Neural cell (in vitro differentiated cells): ENCODE measurements at regions not wholly inside any gene's neighbourhood (a gene's known extent, or its start where the extent isn't known, plus 50 kb on each side); places are given as distances from the start of the nearest gene placed in this dataset.

Source experiments
- H2AFZ ChIP-seq: fragments of 200-600, 300-800 bp; sonication (generic), shearing (Covaris generic); 2 replicates; pipeline ENCODE4 v1.6.0; 2014; ENCODE audit warnings: low read depth, mild to moderate bottlenecking, antibody characterized with exemption, low read length, moderate library complexity
- H3F3A ChIP-seq: fragments of 200-600 bp; shearing (Covaris generic); 2 replicates; pipeline ENCODE4 v1.6.1; 2016; ENCODE audit warnings: mild to moderate bottlenecking, moderate library complexity, mixed read lengths, antibody characterized with exemption, low read length; ENCODE audit not compliant: insufficient read depth, poor library complexity, severe bottlenecking
- H3K27ac ChIP-seq: fragments of 200-600, 300-800 bp; sonication (generic), shearing (Covaris generic); 2 replicates; pipeline ENCODE4 v1.5.1; 2014; ENCODE audit warnings: mild to moderate bottlenecking, low read length, moderate library complexity
- H3K27me3 ChIP-seq: fragments of 300-800, 200-600 bp; sonication (generic), shearing (Covaris generic); 2 replicates; pipeline ENCODE4 v1.6.0; 2014; ENCODE audit warnings: mild to moderate bottlenecking, low read depth, low read length, moderate library complexity; ENCODE audit not compliant: insufficient read depth
- H3K36me3 ChIP-seq: fragments of 300-800, 200-600 bp; sonication (generic), shearing (Covaris generic); 2 replicates; pipeline ENCODE4 v1.5.1; 2014; ENCODE audit warnings: mild to moderate bottlenecking, antibody characterized with exemption, low read length, moderate library complexity; ENCODE audit not compliant: insufficient read depth
- H3K4me2 ChIP-seq: fragments of 300-800, 200-600 bp; sonication (generic), shearing (Covaris generic); 2 replicates; pipeline ENCODE4 v1.6.0; 2014; ENCODE audit warnings: mild to moderate bottlenecking, low read length
- H3K4me3 ChIP-seq: fragments of 300-800, 200-600 bp; sonication (generic), shearing (Covaris generic); 2 replicates; pipeline ENCODE4 v1.5.1; 2014; ENCODE audit warnings: mild to moderate bottlenecking, low read length, moderate library complexity
- H3K79me2 ChIP-seq: fragments of 200-600 bp; shearing (Covaris generic); replicated peaks from 2 replicates; pipeline ENCODE4 v1.6.0; 2014; ENCODE audit warnings: mild to moderate bottlenecking, low read length, moderate library complexity; ENCODE audit not compliant: insufficient read depth
- H3K9ac ChIP-seq: fragments of 300-800, 200-600 bp; sonication (generic), shearing (Covaris generic); 2 replicates; pipeline ENCODE4 v1.6.1; 2016; ENCODE audit warnings: mild to moderate bottlenecking, low read length, mixed read lengths
- H3K9me2 ChIP-seq: fragments of 200-600 bp; shearing (Covaris generic); 2 replicates; pipeline ENCODE4 v1.6.1; 2016; ENCODE audit warnings: mild to moderate bottlenecking, low read length, mixed read lengths; ENCODE audit not compliant: insufficient read depth
- H3K9me3 ChIP-seq: fragments of 200-600, 300-800 bp; sonication (generic), shearing (Covaris generic); 2 replicates; pipeline ENCODE4 v1.6.1; 2016; ENCODE audit warnings: mild to moderate bottlenecking, mixed run types, low read length, moderate library complexity, mixed read lengths
- H4K20me1 ChIP-seq: fragments of 200-600 bp; shearing (Covaris generic); 2 replicates; pipeline ENCODE4 v1.6.1; 2016; ENCODE audit warnings: mild to moderate bottlenecking, mixed run types; ENCODE audit not compliant: insufficient read depth
- EP300 ChIP-seq: fragments of 450-650 bp; conservative IDR thresholded peaks from 2 replicates; pipeline ENCODE4 v1.6.1; 2014; ENCODE audit warnings: antibody characterized with exemption, mild to moderate bottlenecking, moderate library complexity; ENCODE audit not compliant: poor library complexity, severe bottlenecking
- EZH2 ChIP-seq: fragments of 200-600, 300-800 bp; shearing (Covaris generic), sonication (generic); IDR thresholded peaks from 2 replicates; pipeline ENCODE4 v1.6.1; 2014; ENCODE audit warnings: antibody characterized with exemption, low read length, borderline replicate concordance, mild to moderate bottlenecking; ENCODE audit not compliant: insufficient read depth, poor library complexity, severe bottlenecking
- MXI1 ChIP-seq: fragments of 450-650 bp; conservative IDR thresholded peaks from 2 replicates; pipeline ENCODE4 v1.6.1; 2014; ENCODE audit warnings: antibody characterized with exemption, mild to moderate bottlenecking; ENCODE audit not compliant: poor library complexity, severe bottlenecking
- POLR2AphosphoS5 ChIP-seq: IDR thresholded peaks from 2 replicates; pipeline ENCODE4 v1.6.1; 2012
- RAD21 ChIP-seq: fragments of 450-650 bp; conservative IDR thresholded peaks from 2 replicates; pipeline ENCODE4 v1.6.1; 2014; ENCODE audit warnings: antibody characterized with exemption, mild to moderate bottlenecking, moderate library complexity
- REST ChIP-seq: IDR thresholded peaks from 2 replicates; pipeline ENCODE4 v1.6.1; 2012; ENCODE audit warnings: borderline replicate concordance
- SMC3 ChIP-seq: fragments of 450-650 bp; conservative IDR thresholded peaks from 2 replicates; pipeline ENCODE4 v1.6.1; 2014; ENCODE audit warnings: antibody characterized with exemption, mild to moderate bottlenecking, moderate library complexity; ENCODE audit not compliant: poor library complexity
- TAF1 ChIP-seq: IDR thresholded peaks from 2 replicates; pipeline ENCODE4 v1.6.1; 2012; ENCODE audit warnings: low read depth
- TF ChIP-seq, protein P1 (sequence below): fragments of 450-650 bp; IDR thresholded peaks from 2 replicates; pipeline ENCODE4 v1.5.1; 2014; ENCODE audit warnings: antibody characterized with exemption, mild to moderate bottlenecking, moderate library complexity; ENCODE audit not compliant: poor library complexity, severe bottlenecking

DNA sequence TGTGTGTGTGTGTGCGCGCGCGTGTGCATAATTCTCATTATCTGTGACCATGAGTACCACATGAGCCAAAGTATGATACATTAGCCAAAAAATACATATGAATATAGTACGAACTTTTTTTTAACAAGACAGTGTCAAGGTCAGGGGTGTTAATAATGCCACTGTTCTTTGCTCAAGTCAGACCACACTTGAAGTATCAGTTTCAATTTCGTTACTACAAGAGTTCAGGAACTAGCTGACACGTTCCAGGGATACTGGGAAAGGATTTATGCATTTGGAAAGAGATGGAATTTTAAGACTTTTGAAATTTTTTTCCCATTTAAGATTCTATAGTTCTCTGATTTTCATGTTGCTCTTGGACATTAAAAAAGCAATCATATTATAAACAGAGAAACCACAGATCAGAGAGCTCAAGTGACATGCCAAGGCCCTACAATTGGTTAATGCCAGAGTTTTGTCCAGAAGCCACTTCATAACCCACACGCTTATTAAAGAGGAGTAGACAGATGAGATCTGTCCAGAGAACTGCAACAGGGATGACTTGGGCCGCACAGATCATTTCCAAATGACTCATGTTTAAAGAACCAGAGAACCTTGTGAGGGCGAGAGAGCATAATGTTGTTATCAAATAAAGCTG is 718.8 kb upstream of the SGCG start:
- Histone ChIP-seq H3F3A (no peaks in the 10 kb centered on the region), H3K4me3 (no peak overlapping the region), H3K4me2 (no peak overlapping the region), H3K27me3 (no peaks in the 10 kb centered on the region), H3K9me3 (no peaks in the 10 kb centered on the region), H2AFZ (no peak overlapping the region), H3K79me2 (no peaks in the 10 kb centered on the region), H4K20me1 (no peaks in the 10 kb centered on the region), H3K27ac (no peak overlapping the region), H3K36me3 (no peaks in the 10 kb centered on the region), H3K9ac (no peak overlapping the region), H3K9me2 (no peaks in the 10 kb centered on the region)
- TF ChIP-seq RAD21 (no peak), EZH2 (no peak), MXI1 (no peak), SMC3 (no peak), REST (no peak), TAF1 (no peak), EP300 (no peak), POLR2AphosphoS5 (no peak)
- TF ChIP-seq, protein P1, sequence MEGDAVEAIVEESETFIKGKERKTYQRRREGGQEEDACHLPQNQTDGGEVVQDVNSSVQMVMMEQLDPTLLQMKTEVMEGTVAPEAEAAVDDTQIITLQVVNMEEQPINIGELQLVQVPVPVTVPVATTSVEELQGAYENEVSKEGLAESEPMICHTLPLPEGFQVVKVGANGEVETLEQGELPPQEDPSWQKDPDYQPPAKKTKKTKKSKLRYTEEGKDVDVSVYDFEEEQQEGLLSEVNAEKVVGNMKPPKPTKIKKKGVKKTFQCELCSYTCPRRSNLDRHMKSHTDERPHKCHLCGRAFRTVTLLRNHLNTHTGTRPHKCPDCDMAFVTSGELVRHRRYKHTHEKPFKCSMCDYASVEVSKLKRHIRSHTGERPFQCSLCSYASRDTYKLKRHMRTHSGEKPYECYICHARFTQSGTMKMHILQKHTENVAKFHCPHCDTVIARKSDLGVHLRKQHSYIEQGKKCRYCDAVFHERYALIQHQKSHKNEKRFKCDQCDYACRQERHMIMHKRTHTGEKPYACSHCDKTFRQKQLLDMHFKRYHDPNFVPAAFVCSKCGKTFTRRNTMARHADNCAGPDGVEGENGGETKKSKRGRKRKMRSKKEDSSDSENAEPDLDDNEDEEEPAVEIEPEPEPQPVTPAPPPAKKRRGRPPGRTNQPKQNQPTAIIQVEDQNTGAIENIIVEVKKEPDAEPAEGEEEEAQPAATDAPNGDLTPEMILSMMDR, result no peak

DNA sequence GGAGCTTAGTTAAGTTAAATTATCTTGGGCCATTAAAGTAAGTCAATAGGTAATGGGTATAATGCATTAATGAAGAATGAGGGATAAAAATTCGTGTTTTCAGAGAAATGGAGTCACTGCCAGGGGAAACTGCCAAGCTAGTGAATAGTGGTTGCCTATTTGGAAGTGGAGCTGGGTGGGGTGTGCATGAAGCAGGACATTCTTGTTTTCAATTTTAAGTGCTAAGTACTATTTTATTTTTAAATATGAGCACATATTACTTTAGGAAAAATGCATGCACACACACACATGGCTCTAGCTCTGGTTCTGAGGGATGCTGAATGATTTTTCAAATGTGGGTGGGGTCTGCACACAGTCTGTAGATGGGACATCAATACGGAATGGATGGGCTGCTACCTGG is 717.7 kb upstream of the SGCG start:
- no peaks in the 10 kb centered on the region for H3K27me3 ChIP-seq
- no peak overlapping the region for H3K4me3 ChIP-seq
- no peak overlapping the region for H3K27ac ChIP-seq
- H3K4me2 ChIP-seq, result no peak overlapping the region
- no peaks in the 10 kb centered on the region for H3K9me3 ChIP-seq
- TF ChIP-seq POLR2AphosphoS5, result no peak
- TF ChIP-seq EP300, result no peak
- TF ChIP-seq MXI1, result no peak
- no peak for TF ChIP-seq RAD21
- TF ChIP-seq EZH2, result no peak
- no peak for TF ChIP-seq REST
- TF ChIP-seq TAF1, result no peak
- TF ChIP-seq, protein P1, result no peak
- no peak for TF ChIP-seq SMC3
- no peaks in the 10 kb centered on the region for H3K36me3 ChIP-seq
- no peaks in the 10 kb centered on the region for H3K79me2 ChIP-seq
- H2AFZ ChIP-seq, result no peak overlapping the region
- H3K9me2 ChIP-seq, result no peaks in the 10 kb centered on the region
- H4K20me1 ChIP-seq, result no peaks in the 10 kb centered on the region
- H3K9ac ChIP-seq, result no peak overlapping the region
- no peaks in the 10 kb centered on the region for H3F3A ChIP-seq
